H7 (cell line): ENCODE measurements at regions not wholly inside any gene's neighbourhood (a gene's known extent, or its start where the extent isn't known, plus 50 kb on each side); places are given as distances from the start of the nearest gene placed in this dataset.
"Not testable (repeated sequence)": the region's sequence is repeated elsewhere in the genome, so short reads cannot be mapped to it uniquely, and the experiment has no call there.

ENCODE experiments used
- DNase-seq: peaks from one replicate; pipeline ENCODE4 v3.0.0; 2012
- H3K27me3 ChIP-seq: 2 replicates; pipeline ENCODE4 v1.6.0; 2011; ENCODE audit warnings: mild to moderate bottlenecking, low read length; ENCODE audit not compliant: control insufficient read depth, insufficient read depth
- H3K36me3 ChIP-seq: replicated peaks from 2 replicates; pipeline ENCODE4 v1.5.1; 2011; ENCODE audit warnings: low read length; ENCODE audit not compliant: control insufficient read depth, insufficient read depth
- H3K4me3 ChIP-seq: 2 replicates; pipeline ENCODE4 v1.5.1; 2011; ENCODE audit warnings: low read depth, mild to moderate bottlenecking, control low read depth, low read length, moderate library complexity; ENCODE audit not compliant: insufficient read depth

GRCh38 chr2:81403508-81403907 lies 1099.0 kb upstream of the LRRTM1 start:
- no peak overlapping the region for H3K4me3 ChIP-seq
- no peak for DNase-seq
- H3K36me3 ChIP-seq: no peaks in the 10 kb centered on the region
- no peaks in the 10 kb centered on the region for H3K27me3 ChIP-seq

GRCh38 chr2:81396417-81397019 lies 1092.0 kb upstream of the LRRTM1 start:
- peak; percentile 6 for DNase-seq
- Histone ChIP-seq H3K4me3 (no peak overlapping the region), H3K36me3 (no peaks in the 10 kb centered on the region), H3K27me3 (no peaks in the 10 kb centered on the region)

- Histone ChIP-seq H3K27me3 (no peaks in the 10 kb centered on the region), H3K4me3 (no peak overlapping the region)
- no peak for DNase-seq
Measured at GRCh38 chr2:81395746-81396145, 1091.2 kb upstream of the LRRTM1 start.

GRCh38 chr2:81389203-81389602 lies 1084.7 kb upstream of the LRRTM1 start:
- no peak for DNase-seq
- Histone ChIP-seq H3K27me3 (no peaks in the 10 kb centered on the region), H3K4me3 (no peak overlapping the region), H3K36me3 (no peaks in the 10 kb centered on the region)

More at GRCh38 chr2:81395746-81396145, 1091.2 kb upstream of the LRRTM1 start:
- H3K36me3 ChIP-seq: no peaks in the 10 kb centered on the region

GRCh38 chr2:81363800-81364199 lies 1059.2 kb upstream of the LRRTM1 start:
- Histone ChIP-seq H3K4me3 (no peak overlapping the region), H3K27me3 (no peaks in the 10 kb centered on the region), H3K36me3 (no peaks in the 10 kb centered on the region)
- no peak for DNase-seq

GRCh38 chr2:81362468-81362867 lies 1057.9 kb upstream of the LRRTM1 start:
- H3K27me3 ChIP-seq, DNase-seq, H3K36me3 ChIP-seq, H3K4me3 ChIP-seq: not testable (repeated sequence)

- H3K36me3 ChIP-seq: no peaks in the 10 kb centered on the region
- no peak for DNase-seq
- H3K4me3 ChIP-seq: no peak overlapping the region
- no peaks in the 10 kb centered on the region for H3K27me3 ChIP-seq
Measured at GRCh38 chr2:81355436-81355835, 1050.9 kb upstream of the LRRTM1 start.

GRCh38 chr2:81334046-81334445 lies 1029.5 kb upstream of the LRRTM1 start:
- Histone ChIP-seq H3K36me3 (no peaks in the 10 kb centered on the region), H3K4me3 (no peak overlapping the region), H3K27me3 (no peaks in the 10 kb centered on the region)
- no peak for DNase-seq

GRCh38 chr2:81328968-81329367 lies 1024.4 kb upstream of the LRRTM1 start:
- Histone ChIP-seq H3K27me3 (no peaks in the 10 kb centered on the region), H3K4me3 (no peak overlapping the region), H3K36me3 (no peaks in the 10 kb centered on the region)
- DNase-seq: no peak

- DNase-seq: no peak
- Histone ChIP-seq H3K4me3 (no peak overlapping the region), H3K27me3 (no peaks in the 10 kb centered on the region), H3K36me3 (no peaks in the 10 kb centered on the region)
Measured at GRCh38 chr2:81327911-81328310, 1023.4 kb upstream of the LRRTM1 start.

- peak; percentile 1 for DNase-seq
- Histone ChIP-seq H3K4me3 (no peak overlapping the region), H3K36me3 (no peaks in the 10 kb centered on the region), H3K27me3 (no peaks in the 10 kb centered on the region)
Measured at GRCh38 chr2:81324046-81324445, 1019.5 kb upstream of the LRRTM1 start.

- H3K27me3 ChIP-seq: no peaks in the 10 kb centered on the region
- DNase-seq: no peak
- H3K4me3 ChIP-seq: no peak overlapping the region
- no peaks in the 10 kb centered on the region for H3K36me3 ChIP-seq
Measured at GRCh38 chr2:81304154-81304830, 999.7 kb upstream of the LRRTM1 start.

- H3K36me3 ChIP-seq: no peaks in the 10 kb centered on the region
- DNase-seq: no peak
- H3K4me3 ChIP-seq: no peak overlapping the region
- H3K27me3 ChIP-seq: no peaks in the 10 kb centered on the region
Measured at GRCh38 chr2:81303321-81303720, 998.8 kb upstream of the LRRTM1 start.

GRCh38 chr2:81299841-81300240 lies 995.3 kb upstream of the LRRTM1 start:
- DNase-seq: no peak
- no peaks in the 10 kb centered on the region for H3K27me3 ChIP-seq
- H3K36me3 ChIP-seq: no peaks in the 10 kb centered on the region
- H3K4me3 ChIP-seq: no peak overlapping the region

GRCh38 chr2:81290846-81291245 lies 986.3 kb upstream of the LRRTM1 start:
- DNase-seq: no peak
- H3K27me3 ChIP-seq: no peaks in the 10 kb centered on the region

More at GRCh38 chr2:81290846-81291245, 986.3 kb upstream of the LRRTM1 start:
- H3K36me3 ChIP-seq: no peaks in the 10 kb centered on the region
- no peak overlapping the region for H3K4me3 ChIP-seq
